ENCODE measurements at regions not wholly inside any gene's neighbourhood (a gene's known extent, or its start where the extent isn't known, plus 50 kb on each side); places are given as distances from the start of the nearest gene placed in this dataset.

GRCh38 chr5:98663521-98663920 lies 109.9 kb upstream of the RGMB start:
- TF ChIP-seq POLR2AphosphoS5 (IDR thresholded peaks at IDR 0.05; ENCODE audit: low read depth, low read length) (no peak), TAF1 (IDR thresholded peaks at IDR 0.05; ENCODE audit: borderline replicate concordance, insufficient read depth, low read length) (no peak), FOXP2 (optimal IDR thresholded peaks at IDR 0.05; ENCODE audit: borderline replicate concordance, extremely low read depth, extremely low read length, insufficient read depth) (no peak)
